ENCODE measurements at regions not wholly inside any gene's neighbourhood (a gene's known extent, or its start where the extent isn't known, plus 50 kb on each side); places are given as distances from the start of the nearest gene placed in this dataset.

GRCh38 chr12:115199831-115200230 lies 515.9 kb upstream of the TBX3 start:
- no peak for DNase-seq (ENCODE audit: low spot score)
- no peak for TF ChIP-seq CTCF (IDR thresholded peaks at IDR 0.05; ENCODE audit: unreplicated experiment)
- Mint-ChIP-seq H3K36me3 (ENCODE audit: low read depth, unreplicated experiment) (no peaks in the 10 kb centered on the region), H3K4me3 (ENCODE audit: unreplicated experiment) (no peak overlapping the region), H3K4me1 (ENCODE audit: unreplicated experiment) (peaks cover 13% of the 10 kb centered on the region), H3K27ac (ENCODE audit: unreplicated experiment) (no peak overlapping the region), H3K9me3 (ENCODE audit: unreplicated experiment) (no peaks in the 10 kb centered on the region), H3K27me3 (ENCODE audit: unreplicated experiment) (peaks cover 4% of the 10 kb centered on the region)

- Mint-ChIP-seq H3K4me1 (ENCODE audit: unreplicated experiment) (peaks cover 8% of the 10 kb centered on the region), H3K4me3 (ENCODE audit: unreplicated experiment) (no peak overlapping the region), H3K27ac (ENCODE audit: unreplicated experiment) (no peak overlapping the region), H3K27me3 (ENCODE audit: unreplicated experiment) (peaks cover 4% of the 10 kb centered on the region), H3K9me3 (ENCODE audit: unreplicated experiment) (no peaks in the 10 kb centered on the region), H3K36me3 (ENCODE audit: low read depth, unreplicated experiment) (no peaks in the 10 kb centered on the region)
- no peak for TF ChIP-seq CTCF (IDR thresholded peaks at IDR 0.05; ENCODE audit: unreplicated experiment)
- no peak for DNase-seq (ENCODE audit: low spot score)
These were observed 510.9 kb upstream of the TBX3 start for GRCh38 chr12:115194857-115195256.

- Mint-ChIP-seq H3K4me1 (ENCODE audit: unreplicated experiment) (peaks cover 4% of the 10 kb centered on the region), H3K9me3 (ENCODE audit: unreplicated experiment) (no peaks in the 10 kb centered on the region), H3K27ac (ENCODE audit: unreplicated experiment) (no peak overlapping the region), H3K4me3 (ENCODE audit: unreplicated experiment) (no peak overlapping the region), H3K27me3 (ENCODE audit: unreplicated experiment) (peaks cover 4% of the 10 kb centered on the region), H3K36me3 (ENCODE audit: low read depth, unreplicated experiment) (no peaks in the 10 kb centered on the region)
- DNase-seq (ENCODE audit: low spot score), result no peak
- no peak for TF ChIP-seq CTCF (IDR thresholded peaks at IDR 0.05; ENCODE audit: unreplicated experiment)
These were observed 510.5 kb upstream of the TBX3 start for GRCh38 chr12:115194448-115194847.

- H3K27me3 Mint-ChIP-seq (ENCODE audit: unreplicated experiment), result no peaks in the 10 kb centered on the region
- no peak overlapping the region for H3K27ac Mint-ChIP-seq (ENCODE audit: unreplicated experiment)
- no peak for DNase-seq (ENCODE audit: low spot score)
These were observed 507.4 kb upstream of the TBX3 start for GRCh38 chr12:115191342-115191741.

More at GRCh38 chr12:115191342-115191741, 507.4 kb upstream of the TBX3 start:
- no peaks in the 10 kb centered on the region for H3K9me3 Mint-ChIP-seq (ENCODE audit: unreplicated experiment)
- H3K36me3 Mint-ChIP-seq (ENCODE audit: low read depth, unreplicated experiment), result no peaks in the 10 kb centered on the region
- no peak overlapping the region for H3K4me3 Mint-ChIP-seq (ENCODE audit: unreplicated experiment)
- no peaks in the 10 kb centered on the region for H3K4me1 Mint-ChIP-seq (ENCODE audit: unreplicated experiment)
- TF ChIP-seq CTCF (IDR thresholded peaks at IDR 0.05; ENCODE audit: unreplicated experiment), result no peak
